ENCODE measurements at regions not wholly inside any gene's neighbourhood (a gene's known extent, or its start where the extent isn't known, plus 50 kb on each side); places are given as distances from the start of the nearest gene placed in this dataset.

DNA sequence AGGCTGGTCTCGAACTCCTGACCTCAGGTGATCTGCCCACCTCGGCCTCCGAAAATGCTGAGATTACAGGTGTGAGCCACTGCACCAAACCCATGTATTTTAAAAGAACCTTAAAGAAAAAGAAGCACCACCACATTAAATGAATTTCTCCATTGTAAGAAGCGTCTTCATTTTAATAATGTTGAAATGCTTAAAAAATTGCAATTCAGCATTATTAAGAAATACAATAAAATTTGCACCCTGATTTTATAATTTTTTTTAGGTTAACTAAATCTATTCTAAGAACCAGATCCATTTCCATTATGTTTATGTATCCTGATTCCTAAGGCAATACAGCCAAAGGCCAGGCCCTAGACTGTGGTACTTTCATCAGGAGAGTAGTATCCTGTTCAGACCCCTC is 167.2 kb downstream of the BTC start:
- WGBS, 3 donors: 93 to 99% (median 97%) methylated on average over 4 of the region's 4 CpGs
- Histone ChIP-seq H3K9me3 (no peaks in the 10 kb centered on the region), H3K27ac (no peak overlapping the region), H3K36me3 (no peaks in the 10 kb centered on the region), H3K4me3 (no peak overlapping the region), H3K27me3 (no peaks in the 10 kb centered on the region), H3K4me1 (ENCODE audit: insufficient read depth) (no peaks in the 10 kb centered on the region)
- TF ChIP-seq, protein P1, sequence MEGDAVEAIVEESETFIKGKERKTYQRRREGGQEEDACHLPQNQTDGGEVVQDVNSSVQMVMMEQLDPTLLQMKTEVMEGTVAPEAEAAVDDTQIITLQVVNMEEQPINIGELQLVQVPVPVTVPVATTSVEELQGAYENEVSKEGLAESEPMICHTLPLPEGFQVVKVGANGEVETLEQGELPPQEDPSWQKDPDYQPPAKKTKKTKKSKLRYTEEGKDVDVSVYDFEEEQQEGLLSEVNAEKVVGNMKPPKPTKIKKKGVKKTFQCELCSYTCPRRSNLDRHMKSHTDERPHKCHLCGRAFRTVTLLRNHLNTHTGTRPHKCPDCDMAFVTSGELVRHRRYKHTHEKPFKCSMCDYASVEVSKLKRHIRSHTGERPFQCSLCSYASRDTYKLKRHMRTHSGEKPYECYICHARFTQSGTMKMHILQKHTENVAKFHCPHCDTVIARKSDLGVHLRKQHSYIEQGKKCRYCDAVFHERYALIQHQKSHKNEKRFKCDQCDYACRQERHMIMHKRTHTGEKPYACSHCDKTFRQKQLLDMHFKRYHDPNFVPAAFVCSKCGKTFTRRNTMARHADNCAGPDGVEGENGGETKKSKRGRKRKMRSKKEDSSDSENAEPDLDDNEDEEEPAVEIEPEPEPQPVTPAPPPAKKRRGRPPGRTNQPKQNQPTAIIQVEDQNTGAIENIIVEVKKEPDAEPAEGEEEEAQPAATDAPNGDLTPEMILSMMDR (IDR thresholded peaks at IDR 0.05): no peak
- no peak for TF ChIP-seq EP300 (IDR thresholded peaks at IDR 0.05)
- no peak for TF ChIP-seq POLR2A (IDR thresholded peaks at IDR 0.05)
- no peak for DNase-seq
- intact Hi-C loops (cut with DNase I): no loop called here

DNA sequence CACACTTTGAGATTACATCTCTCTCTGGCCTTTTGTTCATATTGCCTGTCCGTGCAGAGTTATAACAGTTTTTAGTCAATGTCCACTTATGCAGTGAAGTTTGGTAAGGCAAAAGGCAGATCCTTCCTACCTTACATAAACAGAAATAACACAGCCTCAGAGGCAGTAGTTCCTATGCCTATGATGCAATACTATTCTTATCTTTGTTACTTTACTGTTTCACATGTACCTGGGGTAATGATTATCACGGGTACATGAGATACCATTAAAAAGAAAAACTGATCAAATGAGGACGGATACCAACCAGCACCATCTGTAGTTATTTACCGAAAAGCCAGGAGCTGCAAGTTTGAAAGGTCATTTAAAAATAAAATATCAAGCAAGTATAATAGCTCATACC is 166.8 kb downstream of the BTC start:
- no peak for DNase-seq

DNA sequence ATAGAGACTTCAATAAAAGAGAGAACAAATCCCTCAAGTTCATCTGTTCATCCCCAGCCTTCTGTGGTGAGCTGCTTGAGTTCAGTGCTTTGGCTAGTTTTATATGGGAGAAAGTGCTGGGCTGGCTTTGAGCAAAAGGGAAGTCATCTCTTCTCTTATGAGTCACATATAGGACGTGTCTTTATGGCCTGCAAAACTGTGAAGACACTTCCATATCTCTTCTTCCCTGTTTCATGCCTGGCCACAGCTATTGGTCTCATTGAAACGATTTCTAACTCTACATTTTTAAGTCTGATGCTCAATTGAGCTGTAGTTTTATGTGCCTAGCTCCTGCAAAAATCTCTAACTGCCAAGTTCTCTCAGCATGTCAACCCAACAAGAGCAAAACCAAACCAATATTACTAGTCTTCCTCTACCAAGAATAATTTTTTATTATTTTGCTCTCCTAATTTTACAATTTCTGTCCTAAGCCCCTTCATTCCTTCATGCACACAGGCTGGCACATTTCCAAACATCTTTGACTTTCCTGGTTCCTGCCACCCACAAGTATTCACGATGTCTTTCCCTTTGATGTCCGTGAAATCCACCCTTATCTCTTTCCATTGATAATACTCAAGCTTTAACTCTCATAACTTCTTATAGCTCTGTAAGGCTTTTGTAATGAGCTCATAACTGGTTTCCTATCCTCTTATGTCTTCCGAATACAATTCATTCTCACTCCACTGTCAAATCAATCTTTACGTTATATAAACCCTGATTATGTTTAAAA is 165.3 kb downstream of the BTC start:
- WGBS, 3 donors: 66 to 71% (median 70%) methylated on average over 6 of the region's 6 CpGs
- DNase-seq: no peak
- intact Hi-C loops (cut with DNase I): no loop called here

More for the DNA sequence above, 166.8 kb downstream of the BTC start:
- 76 to 88% (median 81%) methylated on average over 4 of the region's 4 CpGs for WGBS, 3 donors
- Histone ChIP-seq H3K27ac (no peak overlapping the region), H3K9me3 (no peaks in the 10 kb centered on the region), H3K4me3 (no peak overlapping the region), H3K27me3 (no peaks in the 10 kb centered on the region), H3K36me3 (no peaks in the 10 kb centered on the region), H3K4me1 (ENCODE audit: insufficient read depth) (no peaks in the 10 kb centered on the region)
- intact Hi-C loops (cut with DNase I): no loop called here
- TF ChIP-seq POLR2A (IDR thresholded peaks at IDR 0.05) (no peak), EP300 (IDR thresholded peaks at IDR 0.05) (no peak)
- TF ChIP-seq, protein P1 (IDR thresholded peaks at IDR 0.05): no peak

DNA sequence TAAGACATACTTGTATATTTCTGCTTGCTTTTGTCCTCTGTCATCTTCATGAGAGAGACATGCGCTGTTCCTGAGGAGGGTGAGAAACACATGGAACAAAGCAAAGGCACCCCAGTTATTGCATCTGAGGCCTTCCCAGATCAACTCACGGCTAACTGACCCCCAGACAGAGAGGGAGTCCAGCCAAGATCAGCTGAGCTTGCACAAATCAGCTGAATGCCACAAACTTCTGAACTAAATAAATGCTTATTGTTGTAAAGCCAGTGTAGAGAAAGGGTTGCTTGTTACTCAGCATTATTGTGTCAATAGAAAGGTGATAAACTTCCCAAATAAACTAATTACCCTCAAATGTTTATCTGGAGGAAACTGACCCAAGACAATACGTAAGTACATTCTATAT is 163.8 kb downstream of the BTC start:
- H3K27me3 ChIP-seq: no peaks in the 10 kb centered on the region
- H3K9me3 ChIP-seq: no peaks in the 10 kb centered on the region
- no peak for DNase-seq
- no peaks in the 10 kb centered on the region for H3K4me1 ChIP-seq (ENCODE audit: insufficient read depth)
- H3K4me3 ChIP-seq: no peak overlapping the region
- intact Hi-C loops (cut with DNase I): no loop called here
- H3K36me3 ChIP-seq: no peaks in the 10 kb centered on the region
- TF ChIP-seq, protein P1 (IDR thresholded peaks at IDR 0.05): no peak
- no peak for TF ChIP-seq POLR2A (IDR thresholded peaks at IDR 0.05)
- TF ChIP-seq EP300 (IDR thresholded peaks at IDR 0.05): no peak
- no peak overlapping the region for H3K27ac ChIP-seq
- 87 to 93% (median 92%) methylated on average over 3 of the region's 3 CpGs for WGBS, 3 donors

More for the DNA sequence above, 165.3 kb downstream of the BTC start:
- H3K27ac ChIP-seq: no peak overlapping the region
- no peaks in the 10 kb centered on the region for H3K4me1 ChIP-seq (ENCODE audit: insufficient read depth)
- no peak overlapping the region for H3K4me3 ChIP-seq
- no peaks in the 10 kb centered on the region for H3K27me3 ChIP-seq
- H3K9me3 ChIP-seq: no peaks in the 10 kb centered on the region
- TF ChIP-seq EP300 (IDR thresholded peaks at IDR 0.05): no peak
- TF ChIP-seq, protein P1 (IDR thresholded peaks at IDR 0.05): no peak
- TF ChIP-seq POLR2A (IDR thresholded peaks at IDR 0.05): no peak
- H3K36me3 ChIP-seq: no peaks in the 10 kb centered on the region
